PFSK-1 (cell line): ENCODE measurements at regions not wholly inside any gene's neighbourhood (a gene's known extent, or its start where the extent isn't known, plus 50 kb on each side); places are given as distances from the start of the nearest gene placed in this dataset.

Experiments used
- FOXP2 ChIP-seq: optimal IDR thresholded peaks from 2 replicates; pipeline ENCODE3; 2011; ENCODE audit warnings: borderline replicate concordance, control low read depth, inconsistent platforms; ENCODE audit not compliant: insufficient read depth; ENCODE audit errors: extremely low read length, extremely low read depth
- POLR2AphosphoS5 ChIP-seq: IDR thresholded peaks from 2 replicates; pipeline ENCODE4 v1.6.1; 2012; ENCODE audit warnings: low read depth, mild to moderate bottlenecking, control low read depth, low read length, moderate library complexity
- REST ChIP-seq, 2 experiments: IDR thresholded peaks; 2 replicates each; pipeline versions ENCODE4 v1.6.1 to v1.8.0; 2011 to 2012; ENCODE audit warnings: low read depth in 2 of 2, low read length in 2 of 2, control low read depth in 1 of 2, inconsistent platforms in 1 of 2, mild to moderate bottlenecking in 1 of 2, moderate library complexity in 1 of 2; ENCODE audit not compliant: insufficient read depth in 1 of 2
- SIN3A ChIP-seq: IDR thresholded peaks from 2 replicates; pipeline ENCODE4 v1.6.1; 2012; ENCODE audit warnings: mild to moderate bottlenecking, low read length, moderate library complexity, borderline replicate concordance; ENCODE audit not compliant: insufficient read depth
- TAF1 ChIP-seq: IDR thresholded peaks from 2 replicates; pipeline ENCODE4 v1.6.1; 2012; ENCODE audit warnings: low read length, control low read depth, borderline replicate concordance; ENCODE audit not compliant: insufficient read depth

GRCh38 chr4:63492515-63492914 lies 916.7 kb downstream of the TECRL start:
- TF ChIP-seq POLR2AphosphoS5 (no peak), SIN3A (no peak), REST (IDR thresholded peaks at IDR 0.05; ENCODE audit: insufficient read depth in 1 of 2, low read depth in 2 of 2, low read length in 2 of 2) (no peak), TAF1 (no peak), FOXP2 (no peak)
